GM23338 (cell line): ENCODE measurements at regions not wholly inside any gene's neighbourhood (a gene's known extent, or its start where the extent isn't known, plus 50 kb on each side); places are given as distances from the start of the nearest gene placed in this dataset.
A peak's percentile ranks its signal among the peaks of the same experiment; 100 is the strongest.

Experiments
- ATAC-seq: fragments of 200-7000 bp; cut with Tn5 transposase; 3 replicates; pipeline ENCODE4 v1.9.1; 2020
- DNase-seq: peaks from one replicate; pipeline ENCODE4 v3.0.0-alpha.2; 2015; ENCODE audit warnings: low spot score
- H2AFZ ChIP-seq: fragments of 200-600 bp; sonication (generic); 2 replicates; pipeline ENCODE4 v1.8.0; 2016; ENCODE audit warnings: antibody characterized with exemption, mild to moderate bottlenecking, moderate library complexity
- H3F3A ChIP-seq: fragments of 200-600 bp; sonication (generic); replicated peaks from 2 replicates; pipeline ENCODE4 v1.8.0; 2017; ENCODE audit warnings: antibody characterized with exemption, mixed run types, low read depth
- H3K27ac ChIP-seq: fragments of 200-600 bp; sonication (generic); 2 replicates; pipeline ENCODE4 v1.6.1; 2016; ENCODE audit warnings: low read depth
- H3K27me3 ChIP-seq: fragments of 200-600 bp; sonication (generic); 2 replicates; pipeline ENCODE4 v1.8.0; 2016; ENCODE audit warnings: mild to moderate bottlenecking, mixed run types, moderate library complexity; ENCODE audit not compliant: insufficient read depth
- H3K36me3 ChIP-seq: fragments of 200-600 bp; sonication (generic); 2 replicates; pipeline ENCODE4 v1.8.0; 2016; ENCODE audit warnings: mild to moderate bottlenecking; ENCODE audit not compliant: insufficient read depth
- H3K4me1 ChIP-seq: fragments of 200-600 bp; sonication (generic); 2 replicates; pipeline ENCODE4 v1.8.0; 2016; ENCODE audit warnings: mild to moderate bottlenecking, moderate library complexity; ENCODE audit not compliant: insufficient read depth
- H3K4me2 ChIP-seq: fragments of 200-600 bp; sonication (generic); 2 replicates; pipeline ENCODE4 v1.7.1; 2017; ENCODE audit warnings: mixed run types
- H3K4me3 ChIP-seq: fragments of 200-600 bp; sonication (generic); 2 replicates; pipeline ENCODE4 v1.6.1; 2016; ENCODE audit warnings: mixed run types
- H3K79me2 ChIP-seq: fragments of 200-600 bp; sonication (generic); replicated peaks from 2 replicates; pipeline ENCODE4 v1.8.0; 2017; ENCODE audit warnings: mild to moderate bottlenecking; ENCODE audit not compliant: insufficient read depth
- H3K9me2 ChIP-seq: fragments of 200-600 bp; sonication (generic); 2 replicates; pipeline ENCODE4 v1.8.0; 2017; ENCODE audit not compliant: insufficient read depth
- H4K20me1 ChIP-seq: fragments of 200-600 bp; sonication (generic); replicated peaks from 2 replicates; pipeline ENCODE4 v1.8.0; 2017; ENCODE audit warnings: mild to moderate bottlenecking; ENCODE audit not compliant: insufficient read depth
- H3K27ac Mint-ChIP-seq: 2 replicates; pipeline ENCODE4 v1.8.0; 2020; ENCODE audit warnings: inconsistent platforms, mild to moderate bottlenecking, moderate library complexity, mixed read lengths
- H3K27me3 Mint-ChIP-seq: 3 replicates; pipeline ENCODE4 v1.8.0; 2022; ENCODE audit warnings: low read depth, mild to moderate bottlenecking, moderate library complexity, mixed read lengths, inconsistent platforms; ENCODE audit not compliant: insufficient read depth, poor library complexity
- H3K36me3 Mint-ChIP-seq: 3 replicates; pipeline ENCODE4 v1.8.0; 2021; ENCODE audit warnings: low read depth, mild to moderate bottlenecking, inconsistent platforms, moderate library complexity, mixed read lengths
- H3K4me1 Mint-ChIP-seq: 3 replicates; pipeline ENCODE4 v1.8.0; 2020; ENCODE audit warnings: mild to moderate bottlenecking, inconsistent platforms, mixed read lengths
- H3K4me3 Mint-ChIP-seq: 3 replicates; pipeline ENCODE4 v1.8.0; 2021; ENCODE audit warnings: moderate library complexity, mild to moderate bottlenecking, inconsistent platforms, mixed read lengths
- H3K9me3 Mint-ChIP-seq: 3 replicates; pipeline ENCODE4 v1.8.0; 2020; ENCODE audit warnings: moderate library complexity, mild to moderate bottlenecking, inconsistent platforms, mixed read lengths
- CREB1 ChIP-seq: fragments of 250-450 bp; sonication (Bioruptor Pico); IDR thresholded peaks from 2 replicates; pipeline ENCODE4 v1.5.0; 2020; ENCODE audit warnings: low read depth, mild to moderate bottlenecking, moderate library complexity
- EZH2 ChIP-seq: fragments of 200-600 bp; sonication (generic); IDR thresholded peaks from one replicate; pipeline ENCODE4 v1.8.0; 2017; ENCODE audit warnings: antibody characterized with exemption, mild to moderate bottlenecking, low read depth; ENCODE audit not compliant: unreplicated experiment
- EZH2phosphoT487 ChIP-seq: fragments of 200-600 bp; sonication (generic); IDR thresholded peaks from one replicate; pipeline ENCODE4 v1.8.1; 2018; ENCODE audit warnings: antibody characterized with exemption; ENCODE audit not compliant: unreplicated experiment
- JUNB ChIP-seq: IDR thresholded peaks from one replicate; pipeline ENCODE4 v1.6.1; 2016; ENCODE audit warnings: antibody characterized with exemption; ENCODE audit not compliant: unreplicated experiment
- NANOG ChIP-seq: IDR thresholded peaks from 2 replicates; pipeline ENCODE4 v1.6.1; 2016; ENCODE audit warnings: antibody characterized with exemption, borderline replicate concordance
- POLR2AphosphoS5 ChIP-seq: IDR thresholded peaks from 2 replicates; pipeline ENCODE4 v1.6.1; 2016; ENCODE audit warnings: antibody characterized with exemption, low read depth
- STAT1 ChIP-seq: IDR thresholded peaks from one replicate; pipeline ENCODE4 v1.6.1; 2016; ENCODE audit warnings: antibody characterized with exemption; ENCODE audit not compliant: unreplicated experiment
- ZNF331 ChIP-seq: fragments of 250-450 bp; sonication (Bioruptor Pico); IDR thresholded peaks from 2 replicates; pipeline ENCODE4 v1.5.0; 2020; ENCODE audit warnings: low read depth, mild to moderate bottlenecking, moderate library complexity
- TF ChIP-seq, protein P1 (sequence below): IDR thresholded peaks from 2 replicates; pipeline ENCODE4 v1.6.1; 2016; ENCODE audit warnings: antibody characterized with exemption
- TF ChIP-seq, protein P2 (sequence below), 2 experiments: fragments of 200-600 bp in 1 of 2; sonication (generic) in 1 of 2; conservative IDR thresholded peaks; 2 replicates each; pipeline versions ENCODE4 v1.5.1 to v1.6.1; 2016 to 2017; ENCODE audit warnings: antibody characterized with exemption in 2 of 2, low read depth in 2 of 2, mild to moderate bottlenecking in 2 of 2, moderate library complexity in 1 of 2
- TF ChIP-seq, protein P3 (sequence below): fragments of 250-450 bp; sonication (Bioruptor Pico); IDR thresholded peaks from 2 replicates; pipeline ENCODE4 v1.5.0; 2020; ENCODE audit warnings: mild to moderate bottlenecking, moderate library complexity
- TF ChIP-seq, protein P4 (sequence below): IDR thresholded peaks from one replicate; pipeline ENCODE4 v1.6.1; 2018; ENCODE audit warnings: antibody characterized with exemption; ENCODE audit not compliant: unreplicated experiment

DNA sequence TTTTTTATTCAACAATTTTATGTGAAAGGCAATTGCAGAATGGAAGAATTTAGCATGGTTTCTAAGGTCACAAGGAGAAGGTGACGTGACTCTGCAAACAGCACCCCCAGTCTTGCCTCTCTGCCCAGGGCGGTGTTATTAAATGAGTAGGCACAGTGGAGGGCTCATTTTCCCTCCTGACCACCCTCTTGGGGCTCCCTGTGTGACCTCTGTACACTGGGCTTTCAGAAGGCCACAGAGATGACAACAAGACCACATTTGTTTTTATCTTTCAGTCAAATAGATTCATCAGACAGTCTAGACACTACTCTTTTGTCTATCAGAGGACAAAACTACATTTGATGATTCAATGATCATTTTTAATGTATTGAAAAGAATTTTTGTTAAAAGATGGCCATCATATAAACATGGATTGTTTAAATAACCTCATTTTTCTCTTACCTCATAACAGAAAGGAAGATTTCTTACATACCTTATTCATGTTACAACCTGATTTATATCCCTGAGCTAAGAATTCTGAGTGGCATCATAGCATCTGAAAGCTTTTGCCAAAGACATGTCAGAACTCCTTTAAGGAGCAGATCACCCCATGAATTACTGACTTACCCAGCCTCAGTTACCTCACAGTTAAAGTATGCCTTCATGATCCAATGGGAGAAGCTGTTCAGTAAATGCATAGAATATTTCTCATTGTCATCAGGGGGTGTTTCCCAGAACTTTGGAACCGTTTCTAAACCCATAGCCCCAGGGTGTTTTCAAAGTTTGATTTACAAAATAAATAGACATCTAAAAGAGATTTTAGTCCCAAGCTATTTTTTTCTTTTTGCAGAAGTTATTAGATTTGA is 184.0 kb upstream of the RFC3 start (continued):
- TF ChIP-seq, protein P1, sequence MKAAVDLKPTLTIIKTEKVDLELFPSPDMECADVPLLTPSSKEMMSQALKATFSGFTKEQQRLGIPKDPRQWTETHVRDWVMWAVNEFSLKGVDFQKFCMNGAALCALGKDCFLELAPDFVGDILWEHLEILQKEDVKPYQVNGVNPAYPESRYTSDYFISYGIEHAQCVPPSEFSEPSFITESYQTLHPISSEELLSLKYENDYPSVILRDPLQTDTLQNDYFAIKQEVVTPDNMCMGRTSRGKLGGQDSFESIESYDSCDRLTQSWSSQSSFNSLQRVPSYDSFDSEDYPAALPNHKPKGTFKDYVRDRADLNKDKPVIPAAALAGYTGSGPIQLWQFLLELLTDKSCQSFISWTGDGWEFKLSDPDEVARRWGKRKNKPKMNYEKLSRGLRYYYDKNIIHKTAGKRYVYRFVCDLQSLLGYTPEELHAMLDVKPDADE: no peak
- TF ChIP-seq EZH2phosphoT487 (no peak), CREB1 (no peak), NANOG (no peak), STAT1 (no peak), JUNB (no peak)

DNA sequence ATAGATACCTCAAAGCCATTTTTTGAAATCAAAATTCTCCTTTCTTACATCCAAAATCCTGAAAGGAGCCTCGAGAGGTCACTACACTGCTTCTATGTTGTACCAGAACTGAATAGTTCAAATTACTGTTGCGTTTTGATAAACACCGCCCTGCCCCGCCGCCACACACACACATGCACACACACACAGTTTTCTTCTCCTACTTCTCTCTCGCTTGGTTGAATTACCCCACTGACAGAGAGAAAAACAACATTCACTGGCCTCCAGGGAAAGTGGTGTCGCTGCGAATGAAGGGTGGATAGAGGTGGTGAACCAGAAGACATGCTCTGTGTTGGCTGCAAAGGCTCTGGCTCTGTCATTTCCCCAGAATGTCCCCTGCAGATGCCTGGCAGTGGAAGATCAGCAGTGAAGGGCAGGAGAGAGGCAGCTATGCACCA is 183.4 kb upstream of the RFC3 start:
- no peaks in the 10 kb centered on the region for H3K36me3 ChIP-seq
- H3F3A ChIP-seq: 0 out of 2 replicates have a peak, but pooled peaks cover under 1% of the 10 kb centered on the region
- H3K27ac ChIP-seq: no peak overlapping the region
- no peaks in the 10 kb centered on the region for H3K79me2 ChIP-seq
- H4K20me1 ChIP-seq: no peaks in the 10 kb centered on the region
- H3K4me1 ChIP-seq: peaks cover 33% of the 10 kb centered on the region
- H2AFZ ChIP-seq: peak overlapping the region; percentile 85
- no peak overlapping the region for H3K4me3 Mint-ChIP-seq
- H3K36me3 Mint-ChIP-seq: no peaks in the 10 kb centered on the region
- no peak for ATAC-seq
- no peaks in the 10 kb centered on the region for H3K9me3 Mint-ChIP-seq
- H3K4me1 Mint-ChIP-seq: peaks cover 33% of the 10 kb centered on the region
- H3K27me3 ChIP-seq: no peaks in the 10 kb centered on the region
- H3K4me3 ChIP-seq: no peak overlapping the region
- no peaks in the 10 kb centered on the region for H3K27me3 Mint-ChIP-seq
- H3K9me2 ChIP-seq: no peaks in the 10 kb centered on the region; the same call in 1 of the 2 replicates
- H3K27ac Mint-ChIP-seq: no peak overlapping the region
- no peak overlapping the region for H3K4me2 ChIP-seq
- DNase-seq: peak; percentile 11
- no peak for TF ChIP-seq POLR2AphosphoS5
- TF ChIP-seq JUNB: no peak
- no peak for TF ChIP-seq ZNF331 (CRISPR knock-in tag)
- TF ChIP-seq, protein P2, sequence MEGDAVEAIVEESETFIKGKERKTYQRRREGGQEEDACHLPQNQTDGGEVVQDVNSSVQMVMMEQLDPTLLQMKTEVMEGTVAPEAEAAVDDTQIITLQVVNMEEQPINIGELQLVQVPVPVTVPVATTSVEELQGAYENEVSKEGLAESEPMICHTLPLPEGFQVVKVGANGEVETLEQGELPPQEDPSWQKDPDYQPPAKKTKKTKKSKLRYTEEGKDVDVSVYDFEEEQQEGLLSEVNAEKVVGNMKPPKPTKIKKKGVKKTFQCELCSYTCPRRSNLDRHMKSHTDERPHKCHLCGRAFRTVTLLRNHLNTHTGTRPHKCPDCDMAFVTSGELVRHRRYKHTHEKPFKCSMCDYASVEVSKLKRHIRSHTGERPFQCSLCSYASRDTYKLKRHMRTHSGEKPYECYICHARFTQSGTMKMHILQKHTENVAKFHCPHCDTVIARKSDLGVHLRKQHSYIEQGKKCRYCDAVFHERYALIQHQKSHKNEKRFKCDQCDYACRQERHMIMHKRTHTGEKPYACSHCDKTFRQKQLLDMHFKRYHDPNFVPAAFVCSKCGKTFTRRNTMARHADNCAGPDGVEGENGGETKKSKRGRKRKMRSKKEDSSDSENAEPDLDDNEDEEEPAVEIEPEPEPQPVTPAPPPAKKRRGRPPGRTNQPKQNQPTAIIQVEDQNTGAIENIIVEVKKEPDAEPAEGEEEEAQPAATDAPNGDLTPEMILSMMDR (conservative IDR thresholded peaks at IDR 0.05; ENCODE audit: low read depth in 2 of 2): no peak
- no peak for TF ChIP-seq NANOG
- TF ChIP-seq, protein P3, sequence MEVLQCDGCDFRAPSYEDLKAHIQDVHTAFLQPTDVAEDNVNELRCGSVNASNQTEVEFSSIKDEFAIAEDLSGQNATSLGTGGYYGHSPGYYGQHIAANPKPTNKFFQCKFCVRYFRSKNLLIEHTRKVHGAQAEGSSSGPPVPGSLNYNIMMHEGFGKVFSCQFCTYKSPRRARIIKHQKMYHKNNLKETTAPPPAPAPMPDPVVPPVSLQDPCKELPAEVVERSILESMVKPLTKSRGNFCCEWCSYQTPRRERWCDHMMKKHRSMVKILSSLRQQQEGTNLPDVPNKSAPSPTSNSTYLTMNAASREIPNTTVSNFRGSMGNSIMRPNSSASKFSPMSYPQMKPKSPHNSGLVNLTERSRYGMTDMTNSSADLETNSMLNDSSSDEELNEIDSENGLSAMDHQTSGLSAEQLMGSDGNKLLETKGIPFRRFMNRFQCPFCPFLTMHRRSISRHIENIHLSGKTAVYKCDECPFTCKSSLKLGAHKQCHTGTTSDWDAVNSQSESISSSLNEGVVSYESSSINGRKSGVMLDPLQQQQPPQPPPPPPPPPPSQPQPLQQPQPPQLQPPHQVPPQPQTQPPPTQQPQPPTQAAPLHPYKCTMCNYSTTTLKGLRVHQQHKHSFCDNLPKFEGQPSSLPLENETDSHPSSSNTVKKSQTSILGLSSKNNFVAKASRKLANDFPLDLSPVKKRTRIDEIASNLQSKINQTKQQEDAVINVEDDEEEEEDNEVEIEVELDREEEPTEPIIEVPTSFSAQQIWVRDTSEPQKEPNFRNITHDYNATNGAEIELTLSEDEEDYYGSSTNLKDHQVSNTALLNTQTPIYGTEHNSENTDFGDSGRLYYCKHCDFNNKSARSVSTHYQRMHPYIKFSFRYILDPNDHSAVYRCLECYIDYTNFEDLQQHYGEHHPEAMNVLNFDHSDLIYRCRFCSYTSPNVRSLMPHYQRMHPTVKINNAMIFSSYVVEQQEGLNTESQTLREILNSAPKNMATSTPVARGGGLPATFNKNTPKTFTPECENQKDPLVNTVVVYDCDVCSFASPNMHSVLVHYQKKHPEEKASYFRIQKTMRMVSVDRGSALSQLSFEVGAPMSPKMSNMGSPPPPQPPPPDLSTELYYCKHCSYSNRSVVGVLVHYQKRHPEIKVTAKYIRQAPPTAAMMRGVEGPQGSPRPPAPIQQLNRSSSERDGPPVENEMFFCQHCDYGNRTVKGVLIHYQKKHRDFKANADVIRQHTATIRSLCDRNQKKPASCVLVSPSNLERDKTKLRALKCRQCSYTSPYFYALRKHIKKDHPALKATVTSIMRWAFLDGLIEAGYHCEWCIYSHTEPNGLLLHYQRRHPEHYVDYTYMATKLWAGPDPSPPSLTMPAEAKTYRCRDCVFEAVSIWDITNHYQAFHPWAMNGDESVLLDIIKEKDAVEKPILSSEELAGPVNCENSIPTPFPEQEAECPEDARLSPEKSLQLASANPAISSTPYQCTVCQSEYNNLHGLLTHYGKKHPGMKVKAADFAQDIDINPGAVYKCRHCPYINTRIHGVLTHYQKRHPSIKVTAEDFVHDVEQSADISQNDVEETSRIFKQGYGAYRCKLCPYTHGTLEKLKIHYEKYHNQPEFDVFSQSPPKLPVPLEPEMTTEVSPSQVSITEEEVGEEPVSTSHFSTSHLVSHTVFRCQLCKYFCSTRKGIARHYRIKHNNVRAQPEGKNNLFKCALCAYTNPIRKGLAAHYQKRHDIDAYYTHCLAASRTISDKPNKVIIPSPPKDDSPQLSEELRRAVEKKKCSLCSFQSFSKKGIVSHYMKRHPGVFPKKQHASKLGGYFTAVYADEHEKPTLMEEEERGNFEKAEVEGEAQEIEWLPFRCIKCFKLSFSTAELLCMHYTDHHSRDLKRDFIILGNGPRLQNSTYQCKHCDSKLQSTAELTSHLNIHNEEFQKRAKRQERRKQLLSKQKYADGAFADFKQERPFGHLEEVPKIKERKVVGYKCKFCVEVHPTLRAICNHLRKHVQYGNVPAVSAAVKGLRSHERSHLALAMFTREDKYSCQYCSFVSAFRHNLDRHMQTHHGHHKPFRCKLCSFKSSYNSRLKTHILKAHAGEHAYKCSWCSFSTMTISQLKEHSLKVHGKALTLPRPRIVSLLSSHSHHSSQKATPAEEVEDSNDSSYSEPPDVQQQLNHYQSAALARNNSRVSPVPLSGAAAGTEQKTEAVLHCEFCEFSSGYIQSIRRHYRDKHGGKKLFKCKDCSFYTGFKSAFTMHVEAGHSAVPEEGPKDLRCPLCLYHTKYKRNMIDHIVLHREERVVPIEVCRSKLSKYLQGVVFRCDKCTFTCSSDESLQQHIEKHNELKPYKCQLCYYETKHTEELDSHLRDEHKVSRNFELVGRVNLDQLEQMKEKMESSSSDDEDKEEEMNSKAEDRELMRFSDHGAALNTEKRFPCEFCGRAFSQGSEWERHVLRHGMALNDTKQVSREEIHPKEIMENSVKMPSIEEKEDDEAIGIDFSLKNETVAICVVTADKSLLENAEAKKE: no peak
- no peak for TF ChIP-seq EZH2
- TF ChIP-seq, protein P4, sequence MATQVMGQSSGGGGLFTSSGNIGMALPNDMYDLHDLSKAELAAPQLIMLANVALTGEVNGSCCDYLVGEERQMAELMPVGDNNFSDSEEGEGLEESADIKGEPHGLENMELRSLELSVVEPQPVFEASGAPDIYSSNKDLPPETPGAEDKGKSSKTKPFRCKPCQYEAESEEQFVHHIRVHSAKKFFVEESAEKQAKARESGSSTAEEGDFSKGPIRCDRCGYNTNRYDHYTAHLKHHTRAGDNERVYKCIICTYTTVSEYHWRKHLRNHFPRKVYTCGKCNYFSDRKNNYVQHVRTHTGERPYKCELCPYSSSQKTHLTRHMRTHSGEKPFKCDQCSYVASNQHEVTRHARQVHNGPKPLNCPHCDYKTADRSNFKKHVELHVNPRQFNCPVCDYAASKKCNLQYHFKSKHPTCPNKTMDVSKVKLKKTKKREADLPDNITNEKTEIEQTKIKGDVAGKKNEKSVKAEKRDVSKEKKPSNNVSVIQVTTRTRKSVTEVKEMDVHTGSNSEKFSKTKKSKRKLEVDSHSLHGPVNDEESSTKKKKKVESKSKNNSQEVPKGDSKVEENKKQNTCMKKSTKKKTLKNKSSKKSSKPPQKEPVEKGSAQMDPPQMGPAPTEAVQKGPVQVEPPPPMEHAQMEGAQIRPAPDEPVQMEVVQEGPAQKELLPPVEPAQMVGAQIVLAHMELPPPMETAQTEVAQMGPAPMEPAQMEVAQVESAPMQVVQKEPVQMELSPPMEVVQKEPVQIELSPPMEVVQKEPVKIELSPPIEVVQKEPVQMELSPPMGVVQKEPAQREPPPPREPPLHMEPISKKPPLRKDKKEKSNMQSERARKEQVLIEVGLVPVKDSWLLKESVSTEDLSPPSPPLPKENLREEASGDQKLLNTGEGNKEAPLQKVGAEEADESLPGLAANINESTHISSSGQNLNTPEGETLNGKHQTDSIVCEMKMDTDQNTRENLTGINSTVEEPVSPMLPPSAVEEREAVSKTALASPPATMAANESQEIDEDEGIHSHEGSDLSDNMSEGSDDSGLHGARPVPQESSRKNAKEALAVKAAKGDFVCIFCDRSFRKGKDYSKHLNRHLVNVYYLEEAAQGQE: no peak
- no peak for TF ChIP-seq EZH2phosphoT487
